ENCODE measurements at regions not wholly inside any gene's neighbourhood (a gene's known extent, or its start where the extent isn't known, plus 50 kb on each side); places are given as distances from the start of the nearest gene placed in this dataset.

DNA sequence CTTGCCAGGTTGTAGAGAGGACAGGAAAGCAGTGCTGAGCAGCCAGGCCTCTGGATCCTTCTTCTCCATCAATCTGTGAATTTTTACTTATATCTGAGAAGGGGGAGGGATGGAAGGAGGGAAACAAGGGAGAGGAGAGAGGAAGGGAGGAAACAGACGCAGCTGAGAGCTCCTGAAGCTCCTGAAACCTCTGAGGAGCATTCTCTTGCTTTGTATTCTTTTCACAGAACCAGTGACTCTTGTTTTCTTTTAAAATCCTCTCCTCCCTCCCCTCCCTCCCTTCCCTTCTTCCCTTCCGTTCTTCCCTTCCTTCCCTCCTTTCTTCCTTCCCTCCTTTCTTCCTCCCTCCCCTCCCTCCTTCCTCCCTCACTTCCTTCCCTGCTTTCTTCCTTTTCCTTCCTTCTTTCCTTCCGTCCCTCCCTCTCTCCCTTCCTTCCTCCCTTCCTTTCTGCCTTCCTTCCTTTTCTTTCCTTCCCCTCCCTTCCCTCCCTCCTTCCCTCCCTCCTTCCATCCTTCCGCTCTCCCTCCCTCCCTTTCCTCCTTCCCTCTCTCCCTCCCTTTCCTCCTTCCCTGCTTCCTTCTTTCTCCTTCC, 60.0 kb upstream of the RBFOX1 start:
- TF ChIP-seq, protein P1, sequence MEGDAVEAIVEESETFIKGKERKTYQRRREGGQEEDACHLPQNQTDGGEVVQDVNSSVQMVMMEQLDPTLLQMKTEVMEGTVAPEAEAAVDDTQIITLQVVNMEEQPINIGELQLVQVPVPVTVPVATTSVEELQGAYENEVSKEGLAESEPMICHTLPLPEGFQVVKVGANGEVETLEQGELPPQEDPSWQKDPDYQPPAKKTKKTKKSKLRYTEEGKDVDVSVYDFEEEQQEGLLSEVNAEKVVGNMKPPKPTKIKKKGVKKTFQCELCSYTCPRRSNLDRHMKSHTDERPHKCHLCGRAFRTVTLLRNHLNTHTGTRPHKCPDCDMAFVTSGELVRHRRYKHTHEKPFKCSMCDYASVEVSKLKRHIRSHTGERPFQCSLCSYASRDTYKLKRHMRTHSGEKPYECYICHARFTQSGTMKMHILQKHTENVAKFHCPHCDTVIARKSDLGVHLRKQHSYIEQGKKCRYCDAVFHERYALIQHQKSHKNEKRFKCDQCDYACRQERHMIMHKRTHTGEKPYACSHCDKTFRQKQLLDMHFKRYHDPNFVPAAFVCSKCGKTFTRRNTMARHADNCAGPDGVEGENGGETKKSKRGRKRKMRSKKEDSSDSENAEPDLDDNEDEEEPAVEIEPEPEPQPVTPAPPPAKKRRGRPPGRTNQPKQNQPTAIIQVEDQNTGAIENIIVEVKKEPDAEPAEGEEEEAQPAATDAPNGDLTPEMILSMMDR (IDR thresholded peaks at IDR 0.05) = no peak
- no peak for TF ChIP-seq POLR2A (IDR thresholded peaks at IDR 0.05)
- no peak for TF ChIP-seq POLR2AphosphoS5 (IDR thresholded peaks at IDR 0.05)
